ENCODE measurements at regions not wholly inside any gene's neighbourhood (a gene's known extent, or its start where the extent isn't known, plus 50 kb on each side); places are given as distances from the start of the nearest gene placed in this dataset.
"Not testable (repeated sequence)": the region's sequence is repeated elsewhere in the genome, so short reads cannot be mapped to it uniquely, and the experiment has no call there.

DNA sequence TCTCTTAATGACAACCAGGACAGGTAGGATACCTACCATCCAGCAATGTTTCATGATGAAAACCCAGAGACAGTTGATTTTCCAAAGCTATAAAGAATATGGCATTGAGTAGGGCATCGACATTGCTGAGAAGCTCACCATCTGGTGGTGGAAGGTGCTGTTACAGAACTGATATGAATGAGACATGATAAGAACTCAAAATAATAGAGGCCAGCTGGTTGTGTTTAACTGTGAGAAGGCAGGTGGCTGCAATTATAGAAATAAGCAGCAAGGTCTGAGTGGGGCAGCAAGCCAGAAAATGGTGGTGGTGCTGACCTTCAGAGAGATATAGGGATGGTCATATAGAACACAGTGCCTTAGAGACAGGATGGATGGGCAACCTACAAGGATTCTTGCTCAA, 449.7 kb downstream of the BTG1 start:
- TF ChIP-seq CTCF (conservative IDR thresholded peaks at IDR 0.05) = no peak
- H3K27ac ChIP-seq = no peak overlapping the region

DNA sequence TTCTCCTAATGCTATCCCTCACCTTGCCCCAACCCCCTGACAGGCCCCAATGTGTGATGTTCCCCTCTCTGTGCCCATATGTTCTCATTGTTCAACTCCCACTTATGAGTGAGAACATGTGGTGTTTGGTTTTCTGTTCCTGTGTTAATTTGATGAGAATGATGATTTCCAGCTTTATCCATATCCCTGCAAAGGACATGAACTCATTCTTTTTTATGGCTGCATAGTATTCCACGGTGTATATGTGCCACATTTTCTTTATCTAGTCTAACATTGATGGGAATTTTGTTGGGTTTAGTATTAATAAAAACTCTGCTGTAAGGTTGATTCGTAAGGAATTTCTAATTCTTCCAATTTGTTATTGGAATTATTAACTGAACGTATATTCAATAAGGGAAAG, 450.2 kb downstream of the BTG1 start:
- H3K27ac ChIP-seq = not testable (repeated sequence)

DNA sequence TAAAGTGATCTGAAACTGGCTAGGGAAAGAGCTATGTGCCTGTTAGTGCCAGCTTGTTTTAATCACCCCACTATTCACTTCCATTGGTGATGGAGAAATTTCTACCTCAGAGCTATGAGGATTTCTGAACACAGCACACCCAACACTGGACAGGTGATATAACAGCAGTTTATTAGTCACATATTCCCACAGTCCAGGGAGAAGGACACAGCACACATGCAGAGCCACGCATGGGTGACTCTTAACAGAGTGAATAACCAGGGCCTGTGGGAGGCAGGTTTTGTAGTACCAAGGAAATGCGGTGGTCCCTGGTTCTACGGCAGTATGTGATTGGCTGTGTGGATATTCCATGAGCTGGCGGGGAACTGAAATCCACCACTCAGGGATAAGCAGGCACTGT, 455.1 kb downstream of the BTG1 start:
- TF ChIP-seq CTCF (conservative IDR thresholded peaks at IDR 0.05) = no peak
- no peak overlapping the region for H3K27ac ChIP-seq

GRCh38 chr12:91687052-91688017, 458.3 kb downstream of the BTG1 start:
- no peak for TF ChIP-seq CTCF (conservative IDR thresholded peaks at IDR 0.05)
- H3K27ac ChIP-seq = no peak overlapping the region

GRCh38 chr12:91685917-91686316, 459.7 kb downstream of the BTG1 start:
- TF ChIP-seq CTCF (conservative IDR thresholded peaks at IDR 0.05) = no peak
- no peak overlapping the region for H3K27ac ChIP-seq

DNA sequence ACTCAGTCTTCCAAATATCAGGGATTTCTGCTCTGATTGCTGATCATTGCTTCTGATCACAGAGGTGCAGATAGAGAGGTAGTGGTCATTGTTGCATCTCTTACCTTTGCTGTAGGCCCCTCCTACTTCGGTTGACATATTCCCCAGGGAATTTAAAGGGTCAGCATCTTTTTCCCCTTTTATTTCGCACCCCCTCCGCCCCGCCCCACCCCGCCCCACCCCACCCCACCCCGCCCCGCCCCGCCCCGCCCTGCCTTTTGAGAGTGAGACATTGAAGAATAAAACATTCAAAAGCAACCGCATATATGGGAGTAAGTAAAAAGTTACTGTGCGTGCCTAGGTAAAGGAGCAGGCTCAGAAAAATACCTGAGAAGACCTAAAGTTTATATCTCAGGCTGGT, 463.9 kb downstream of the BTG1 start:
- TF ChIP-seq CTCF (conservative IDR thresholded peaks at IDR 0.05) = no peak
- H3K27ac ChIP-seq = no peak overlapping the region

DNA sequence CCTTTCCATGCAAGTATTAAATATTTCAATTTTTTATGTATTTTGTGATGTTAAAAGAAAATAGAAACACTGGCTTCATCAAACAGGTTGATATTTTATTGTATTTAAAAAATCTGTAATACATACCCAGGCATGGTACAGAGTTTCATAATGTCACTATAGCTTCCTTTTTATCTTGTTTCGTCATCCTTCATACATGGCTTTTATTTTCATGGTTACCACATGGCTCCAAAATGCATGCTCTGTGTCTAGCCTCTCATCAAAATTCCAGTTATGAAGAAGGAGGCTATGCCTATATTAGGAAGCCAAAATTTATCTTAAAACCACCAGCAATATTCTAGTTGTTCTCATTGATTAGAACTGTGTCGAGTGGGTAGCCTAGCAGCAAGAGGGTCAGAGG, 464.8 kb downstream of the BTG1 start:
- no peak for TF ChIP-seq CTCF (conservative IDR thresholded peaks at IDR 0.05)
- H3K27ac ChIP-seq = no peak overlapping the region

DNA sequence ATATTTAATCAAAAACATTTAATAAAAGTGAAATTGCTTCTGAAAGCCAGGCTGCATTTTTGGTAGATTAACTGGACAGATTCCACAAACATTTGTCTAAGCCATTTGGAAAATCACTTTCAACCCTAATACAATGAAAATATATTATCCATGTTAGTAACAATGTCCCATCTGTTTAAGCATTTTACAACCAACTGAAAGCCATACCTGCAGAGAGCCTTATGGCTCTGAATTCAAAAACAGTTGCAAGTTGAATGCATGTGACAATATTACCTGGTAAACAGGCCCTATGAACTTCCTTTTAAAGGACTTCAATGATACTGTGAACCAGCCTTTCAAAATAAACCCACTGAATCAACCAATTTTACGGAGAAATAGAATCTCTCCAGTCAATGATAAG, 468.1 kb downstream of the BTG1 start:
- TF ChIP-seq CTCF (conservative IDR thresholded peaks at IDR 0.05) = no peak
- no peak overlapping the region for H3K27ac ChIP-seq
